A673 (cell line): ENCODE measurements at regions not wholly inside any gene's neighbourhood (a gene's known extent, or its start where the extent isn't known, plus 50 kb on each side); places are given as distances from the start of the nearest gene placed in this dataset.

Experiments
- BruUV-seq: library from RNA; stranded (reverse); fragments of 400-500 nt; replicated peaks from 2 replicates; lab custom pipeline; 2021; lab: Mats Ljungman, UMichigan
- CTCF ChIA-PET: fragments of 300-600 bp; sonication (Branson Sonifier 250); formaldehyde crosslinking; loops from one replicate; lab custom pipeline; 2022; ENCODE audit warnings: antibody characterized with exemption; lab: Charles Lee
- POLR2A ChIA-PET: fragments of 300-600 bp; sonication (Branson Sonifier 250); formaldehyde crosslinking; loops from one replicate; lab custom pipeline; 2022; ENCODE audit warnings: antibody characterized with exemption; ENCODE audit not compliant: low non-redundant PET; lab: Charles Lee
- DNase-seq: peaks from one replicate; pipeline ENCODE4 v3.0.0-alpha.2; 2015; ENCODE audit warnings: low spot score
- H3K27ac ChIP-seq: fragments of 200-600 bp; sonication (generic); 2 replicates; pipeline ENCODE4 v1.5.1; 2016; ENCODE audit warnings: mixed run types, low read depth, mild to moderate bottlenecking, mixed read lengths, antibody characterized with exemption, low read length; ENCODE audit not compliant: poor library complexity, severe bottlenecking
- H3K27me3 ChIP-seq: fragments of 200-600 bp; sonication (generic); replicated peaks from 2 replicates; pipeline ENCODE4 v1.6.1; 2017; ENCODE audit warnings: mixed run types, low read depth, mild to moderate bottlenecking, mixed read lengths, antibody characterized with exemption, low read length; ENCODE audit not compliant: insufficient read depth, poor library complexity
- H3K36me3 ChIP-seq: fragments of 200-600 bp; sonication (generic); 2 replicates; pipeline ENCODE4 v1.6.1; 2016; ENCODE audit warnings: mixed run types, mild to moderate bottlenecking, mixed read lengths, antibody characterized with exemption, low read length; ENCODE audit not compliant: insufficient read depth, poor library complexity, severe bottlenecking
- H3K4me1 ChIP-seq: fragments of 200-600 bp; sonication (generic); 2 replicates; pipeline ENCODE4 v1.6.1; 2017; ENCODE audit warnings: mixed run types, mild to moderate bottlenecking, mixed read lengths, antibody characterized with exemption, low read length; ENCODE audit not compliant: insufficient read depth, poor library complexity, severe bottlenecking
- H3K4me3 ChIP-seq: fragments of 200-600 bp; sonication (generic); 2 replicates; pipeline ENCODE4 v1.5.1; 2016; ENCODE audit warnings: low read depth, mixed run types, mild to moderate bottlenecking, mixed read lengths, low read length; ENCODE audit not compliant: poor library complexity, severe bottlenecking
- H3K9me3 ChIP-seq: fragments of 200-600 bp; sonication (generic); 2 replicates; pipeline ENCODE4 v1.6.1; 2016; ENCODE audit warnings: mixed run types, low read depth, mild to moderate bottlenecking, mixed read lengths, antibody characterized with exemption, low read length; ENCODE audit not compliant: poor library complexity, severe bottlenecking
- EZH2 ChIP-seq: fragments of 200-600 bp; sonication (generic); IDR thresholded peaks from 2 replicates; pipeline ENCODE4 v1.6.1; 2017; ENCODE audit warnings: borderline replicate concordance, low read depth, mild to moderate bottlenecking, mixed read lengths, antibody characterized with exemption, low read length; ENCODE audit not compliant: poor library complexity, severe bottlenecking
- intact Hi-C: fragments of 100-400 bp; cut with micrococcal nuclease; formaldehyde crosslinking; loops from one replicate; pipeline ENCODE4 v1.10.0; 2022; ENCODE audit not compliant: unreplicated experiment
- TF ChIP-seq, protein P1 (sequence below): fragments of 300-800, 200-600 bp; sonication (generic); conservative IDR thresholded peaks from 2 replicates; pipeline ENCODE4 v1.5.1; 2017; ENCODE audit warnings: low read depth, mild to moderate bottlenecking, antibody characterized with exemption, low read length, moderate library complexity, mixed read lengths

DNA sequence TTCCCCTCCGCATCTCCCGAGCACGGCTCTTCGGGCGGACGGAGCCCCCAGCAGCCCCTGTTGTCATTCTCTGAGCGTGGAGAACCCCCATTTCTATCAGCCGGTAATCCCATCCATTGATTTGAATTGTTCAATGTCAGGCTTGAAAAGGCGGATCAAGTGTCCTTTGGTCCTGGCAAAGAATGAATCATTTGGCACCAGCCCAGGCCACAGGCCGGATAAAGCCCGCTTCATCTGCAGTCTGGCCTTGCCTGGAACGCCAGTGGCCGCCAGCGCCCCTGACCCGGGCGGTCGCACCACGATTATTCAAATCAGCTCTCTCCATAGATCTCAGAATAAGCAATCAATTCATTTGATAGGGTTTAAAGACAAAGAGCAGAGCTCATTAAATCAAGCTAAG lies 188.9 kb downstream of the BRD1 start:
- Histone ChIP-seq H3K4me3 (no peak overlapping the region), H3K4me1 (no peaks in the 10 kb centered on the region), H3K27me3 (no peaks in the 10 kb centered on the region), H3K36me3 (no peaks in the 10 kb centered on the region), H3K9me3 (no peaks in the 10 kb centered on the region), H3K27ac (no peak overlapping the region)
- ChIA-PET CTCF (no interaction called here), POLR2A (no interaction called here)
- DNase-seq: no peak
- TF ChIP-seq EZH2: no peak
- TF ChIP-seq, protein P1, sequence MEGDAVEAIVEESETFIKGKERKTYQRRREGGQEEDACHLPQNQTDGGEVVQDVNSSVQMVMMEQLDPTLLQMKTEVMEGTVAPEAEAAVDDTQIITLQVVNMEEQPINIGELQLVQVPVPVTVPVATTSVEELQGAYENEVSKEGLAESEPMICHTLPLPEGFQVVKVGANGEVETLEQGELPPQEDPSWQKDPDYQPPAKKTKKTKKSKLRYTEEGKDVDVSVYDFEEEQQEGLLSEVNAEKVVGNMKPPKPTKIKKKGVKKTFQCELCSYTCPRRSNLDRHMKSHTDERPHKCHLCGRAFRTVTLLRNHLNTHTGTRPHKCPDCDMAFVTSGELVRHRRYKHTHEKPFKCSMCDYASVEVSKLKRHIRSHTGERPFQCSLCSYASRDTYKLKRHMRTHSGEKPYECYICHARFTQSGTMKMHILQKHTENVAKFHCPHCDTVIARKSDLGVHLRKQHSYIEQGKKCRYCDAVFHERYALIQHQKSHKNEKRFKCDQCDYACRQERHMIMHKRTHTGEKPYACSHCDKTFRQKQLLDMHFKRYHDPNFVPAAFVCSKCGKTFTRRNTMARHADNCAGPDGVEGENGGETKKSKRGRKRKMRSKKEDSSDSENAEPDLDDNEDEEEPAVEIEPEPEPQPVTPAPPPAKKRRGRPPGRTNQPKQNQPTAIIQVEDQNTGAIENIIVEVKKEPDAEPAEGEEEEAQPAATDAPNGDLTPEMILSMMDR: no peak
- intact Hi-C loops: no loop called here
- BruUV-seq: no TSS peak

DNA sequence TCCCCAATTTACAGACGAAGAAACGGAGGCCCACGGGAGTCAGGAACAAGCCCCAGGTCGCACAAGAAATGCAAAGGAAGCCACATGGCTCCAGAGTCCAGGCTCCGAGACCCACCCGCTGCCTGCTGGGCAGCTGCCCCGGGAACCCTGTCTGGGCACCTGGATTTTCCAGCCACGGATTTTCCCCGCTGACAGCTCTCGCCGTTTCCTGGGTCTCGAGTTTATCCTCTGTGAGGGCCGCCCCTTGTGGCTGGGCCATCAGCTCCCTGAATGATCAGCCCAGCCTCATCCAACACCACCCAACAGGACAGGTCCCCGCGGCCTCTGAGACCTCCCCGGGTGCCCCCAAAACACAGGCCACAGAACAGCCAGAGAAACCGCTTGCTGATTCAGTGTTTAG lies 189.7 kb downstream of the BRD1 start:
- CTCF ChIA-PET: no interaction called here
- POLR2A ChIA-PET: no interaction called here
- no peaks in the 10 kb centered on the region for H3K4me1 ChIP-seq
- no peak for DNase-seq
- intact Hi-C loops: no loop called here
- TF ChIP-seq, protein P1: no peak
- no peak for TF ChIP-seq EZH2
- no peaks in the 10 kb centered on the region for H3K36me3 ChIP-seq
- H3K27me3 ChIP-seq: no peaks in the 10 kb centered on the region
- H3K9me3 ChIP-seq: no peaks in the 10 kb centered on the region
- no peak overlapping the region for H3K27ac ChIP-seq
- no peak overlapping the region for H3K4me3 ChIP-seq
- BruUV-seq: no TSS peak

DNA sequence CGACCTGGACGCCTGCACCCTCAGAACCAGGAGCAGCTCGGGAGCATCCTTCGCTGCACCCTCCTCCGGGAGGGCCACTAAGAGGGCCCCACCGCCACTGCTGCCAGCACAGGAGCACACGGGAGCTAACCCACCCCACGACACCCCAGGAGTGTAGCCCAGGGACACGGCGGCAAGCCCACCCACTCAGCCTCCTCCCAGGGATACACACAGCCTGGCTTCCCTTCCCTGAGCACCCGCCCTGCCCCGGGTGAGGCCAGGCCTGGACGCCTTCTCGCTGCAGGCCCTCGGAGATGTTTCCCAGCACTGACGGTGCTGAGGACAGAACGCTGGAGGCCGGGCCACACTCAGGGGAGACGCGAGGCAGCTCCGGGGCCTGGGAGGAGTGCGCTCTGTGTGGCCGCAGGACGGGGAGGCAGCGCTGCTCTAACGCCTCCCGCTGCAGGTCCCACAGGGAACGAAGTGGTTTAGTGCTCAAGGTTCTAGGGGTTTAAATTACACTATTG lies 190.4 kb downstream of the BRD1 start:
- no peaks in the 10 kb centered on the region for H3K36me3 ChIP-seq
- no peak overlapping the region for H3K27ac ChIP-seq
- H3K4me3 ChIP-seq: no peak overlapping the region
- CTCF ChIA-PET: no interaction called here
- BruUV-seq: no TSS peak
- no peaks in the 10 kb centered on the region for H3K27me3 ChIP-seq
- no peaks in the 10 kb centered on the region for H3K9me3 ChIP-seq
- TF ChIP-seq, protein P1: no peak
- TF ChIP-seq EZH2: no peak
- peaks cover 1% of the 10 kb centered on the region for H3K4me1 ChIP-seq
- intact Hi-C loops: no loop called here
- POLR2A ChIA-PET: no interaction called here
- no peak for DNase-seq
